HK-2 (cell line): ENCODE measurements at regions not wholly inside any gene's neighbourhood (a gene's known extent, or its start where the extent isn't known, plus 50 kb on each side); places are given as distances from the start of the nearest gene placed in this dataset.

Experiments used
- DNase-seq: peaks from one replicate; pipeline ENCODE4 v3.0.0-alpha.2; 2018; ENCODE audit not compliant: unreplicated experiment

GRCh38 chr18:7482342-7482741 is 84.8 kb upstream of the PTPRM start:
- DNase-seq: no peak

DNA sequence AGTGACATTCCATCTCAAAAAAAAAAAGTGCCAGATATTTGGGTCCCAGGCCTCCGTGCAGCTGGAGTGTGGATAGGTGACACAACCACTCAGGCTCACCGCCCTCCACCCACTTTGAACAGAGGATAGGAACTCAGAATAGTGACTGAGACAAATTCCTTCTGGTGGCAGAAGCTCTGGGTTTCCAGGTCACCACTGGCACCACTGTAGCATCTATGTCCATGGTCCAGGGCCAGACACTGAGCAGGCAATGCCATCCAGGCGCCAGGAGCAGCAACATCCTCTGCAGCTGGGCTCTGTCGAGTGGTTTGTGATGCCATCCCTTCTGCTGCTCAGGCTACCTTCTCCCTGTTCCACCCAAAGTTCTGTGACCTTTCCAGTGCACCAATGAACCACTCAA is 81.5 kb upstream of the PTPRM start:
- no peak for DNase-seq

GRCh38 chr18:7488571-7488970 is 78.5 kb upstream of the PTPRM start:
- DNase-seq: no peak

- DNase-seq: no peak
Observed at GRCh38 chr18:7490104-7490503, 77.0 kb upstream of the PTPRM start.

DNA sequence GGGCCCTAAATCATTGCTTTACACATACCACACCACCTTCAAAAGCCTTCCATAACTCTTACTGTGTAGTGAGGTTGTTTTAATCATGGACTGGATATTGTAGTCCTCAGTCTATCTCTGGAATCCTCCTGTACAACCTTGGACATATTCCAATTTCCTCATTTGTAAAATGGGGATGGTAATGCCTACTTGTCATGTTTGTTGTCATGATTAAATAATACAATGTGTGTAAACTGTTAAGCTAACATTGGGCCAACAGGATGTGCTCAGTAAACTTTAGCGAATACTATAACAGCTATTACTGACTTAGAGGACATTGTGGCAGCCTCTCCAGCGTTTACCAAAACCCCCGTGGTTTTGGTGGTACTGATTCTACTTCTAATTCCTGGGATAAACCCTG is 74.7 kb upstream of the PTPRM start:
- no peak for DNase-seq

DNA sequence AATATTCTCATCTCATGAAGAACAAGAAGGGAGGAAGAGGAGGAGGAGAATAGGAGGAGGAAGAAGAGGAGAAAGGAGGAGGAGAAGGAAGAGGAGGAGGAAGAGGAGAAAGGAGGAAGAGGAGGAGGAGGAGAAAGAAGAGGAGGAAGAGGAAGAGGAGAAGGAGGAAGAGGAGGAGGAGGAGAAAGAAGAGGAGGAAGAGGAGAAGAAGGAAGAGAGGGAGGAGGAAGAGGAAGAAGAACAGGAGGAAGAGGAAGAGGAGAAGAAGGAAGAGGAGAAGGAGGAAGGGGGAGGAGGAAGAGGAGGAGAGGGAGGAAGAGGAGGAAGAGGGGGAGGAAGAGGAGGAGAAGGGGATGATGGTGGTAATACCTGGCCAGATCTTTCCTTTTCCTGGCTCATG is 70.0 kb upstream of the PTPRM start:
- no peak for DNase-seq

- DNase-seq: no peak
Observed at GRCh38 chr18:7511106-7511505, 56.0 kb upstream of the PTPRM start.

DNA sequence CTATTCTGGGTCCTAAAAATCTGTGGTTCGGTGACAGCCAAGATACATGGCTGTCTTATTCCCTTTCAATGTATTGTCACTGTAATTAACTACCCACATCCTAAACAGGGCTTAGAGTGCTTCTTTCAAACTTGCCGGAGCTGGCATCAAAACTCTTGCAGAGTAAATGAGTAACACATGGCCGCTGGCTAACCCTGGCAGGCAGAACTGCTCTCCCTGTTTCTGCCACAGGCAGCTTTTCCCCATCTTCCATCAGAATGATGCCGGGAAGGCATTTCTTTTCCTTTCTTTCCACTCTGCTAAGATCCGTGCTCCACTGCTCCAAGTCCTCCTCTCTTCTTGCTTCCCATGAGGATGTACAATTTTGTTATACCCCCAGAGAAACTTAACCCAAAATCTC is 54.8 kb upstream of the PTPRM start:
- DNase-seq: peak; percentile 13

- no peak for DNase-seq
Observed at GRCh38 chr18:7512990-7513389, 54.1 kb upstream of the PTPRM start.

- DNase-seq: no peak
Observed at GRCh38 chr18:7514796-7515440, 52.2 kb upstream of the PTPRM start.

- DNase-seq: no peak
Observed at GRCh38 chr18:7516266-7517117, 50.6 kb upstream of the PTPRM start.
